GM10266 (cell line): ENCODE measurements at regions not wholly inside any gene's neighbourhood (a gene's known extent, or its start where the extent isn't known, plus 50 kb on each side); places are given as distances from the start of the nearest gene placed in this dataset.

Source experiments
- DNase-seq: peaks from one replicate; pipeline ENCODE4 v3.0.0; 2012; ENCODE audit errors: extremely low spot score
- TF ChIP-seq, protein P1 (sequence below): IDR thresholded peaks from 2 replicates; pipeline ENCODE4 v1.5.1; 2012; ENCODE audit warnings: mild to moderate bottlenecking, low read depth; ENCODE audit not compliant: control insufficient read depth, insufficient read depth; ENCODE audit errors: missing control alignments

DNA sequence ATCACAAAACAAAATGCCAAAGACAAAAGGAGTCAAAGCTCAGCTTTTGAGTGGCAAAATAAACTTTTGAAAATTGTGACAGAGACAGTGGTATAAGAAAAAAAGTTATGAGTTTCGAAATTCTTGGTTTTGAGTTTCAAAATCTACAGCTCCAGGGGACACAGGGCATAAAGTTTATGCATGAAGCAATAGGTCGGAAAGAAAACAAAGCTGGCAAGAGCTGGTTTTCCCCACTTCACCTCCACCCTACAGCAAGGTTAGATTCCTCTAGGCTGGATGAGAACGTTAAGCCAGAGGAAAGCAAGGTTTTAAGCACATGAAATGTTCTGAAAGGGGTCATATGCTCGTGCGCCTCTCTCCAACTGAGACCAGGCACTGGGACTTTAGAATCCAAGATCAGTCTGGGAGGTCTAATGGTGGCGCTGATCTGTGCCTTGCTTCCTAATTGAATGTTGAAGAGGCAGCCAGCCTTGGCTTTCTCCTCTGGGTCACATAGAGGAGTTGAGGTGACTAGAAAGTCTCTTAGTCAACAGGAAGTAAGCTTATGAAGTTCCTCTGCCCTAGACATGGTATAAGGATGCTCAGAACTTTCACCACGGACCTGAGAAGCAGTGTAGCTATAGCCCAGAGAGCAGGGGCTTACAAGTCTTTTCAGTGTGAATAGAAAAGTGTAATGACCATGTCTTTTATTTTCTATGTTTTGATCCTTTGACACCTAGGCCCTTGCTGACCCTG is 167.7 kb upstream of the DMAC1 start:
- DNase-seq, result no peak
- TF ChIP-seq, protein P1, sequence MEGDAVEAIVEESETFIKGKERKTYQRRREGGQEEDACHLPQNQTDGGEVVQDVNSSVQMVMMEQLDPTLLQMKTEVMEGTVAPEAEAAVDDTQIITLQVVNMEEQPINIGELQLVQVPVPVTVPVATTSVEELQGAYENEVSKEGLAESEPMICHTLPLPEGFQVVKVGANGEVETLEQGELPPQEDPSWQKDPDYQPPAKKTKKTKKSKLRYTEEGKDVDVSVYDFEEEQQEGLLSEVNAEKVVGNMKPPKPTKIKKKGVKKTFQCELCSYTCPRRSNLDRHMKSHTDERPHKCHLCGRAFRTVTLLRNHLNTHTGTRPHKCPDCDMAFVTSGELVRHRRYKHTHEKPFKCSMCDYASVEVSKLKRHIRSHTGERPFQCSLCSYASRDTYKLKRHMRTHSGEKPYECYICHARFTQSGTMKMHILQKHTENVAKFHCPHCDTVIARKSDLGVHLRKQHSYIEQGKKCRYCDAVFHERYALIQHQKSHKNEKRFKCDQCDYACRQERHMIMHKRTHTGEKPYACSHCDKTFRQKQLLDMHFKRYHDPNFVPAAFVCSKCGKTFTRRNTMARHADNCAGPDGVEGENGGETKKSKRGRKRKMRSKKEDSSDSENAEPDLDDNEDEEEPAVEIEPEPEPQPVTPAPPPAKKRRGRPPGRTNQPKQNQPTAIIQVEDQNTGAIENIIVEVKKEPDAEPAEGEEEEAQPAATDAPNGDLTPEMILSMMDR, result no peak

DNA sequence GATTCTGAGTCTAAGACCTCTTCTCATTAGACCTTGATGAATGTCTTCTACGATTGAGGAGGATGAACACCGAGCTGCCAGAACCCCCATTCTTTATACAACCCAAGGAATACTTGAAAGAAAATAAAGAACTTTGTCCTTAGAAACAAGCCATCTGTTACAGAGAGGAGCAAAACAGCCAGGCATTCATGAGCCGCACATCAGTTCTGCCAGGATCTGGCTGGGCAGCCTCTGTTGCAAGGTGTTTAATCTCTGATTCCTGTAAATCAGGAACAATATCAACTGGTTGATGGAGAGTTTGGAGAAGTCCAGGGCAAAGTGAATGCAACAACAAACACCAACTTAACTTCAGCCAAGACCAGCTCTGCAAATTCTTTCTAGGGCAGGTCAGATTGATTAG is 165.5 kb upstream of the DMAC1 start:
- TF ChIP-seq, protein P1, result no peak
- no peak for DNase-seq

GRCh38 chr9:7963026-7963425 is 163.4 kb upstream of the DMAC1 start:
- DNase-seq, result no peak
- TF ChIP-seq, protein P1, result no peak

DNA sequence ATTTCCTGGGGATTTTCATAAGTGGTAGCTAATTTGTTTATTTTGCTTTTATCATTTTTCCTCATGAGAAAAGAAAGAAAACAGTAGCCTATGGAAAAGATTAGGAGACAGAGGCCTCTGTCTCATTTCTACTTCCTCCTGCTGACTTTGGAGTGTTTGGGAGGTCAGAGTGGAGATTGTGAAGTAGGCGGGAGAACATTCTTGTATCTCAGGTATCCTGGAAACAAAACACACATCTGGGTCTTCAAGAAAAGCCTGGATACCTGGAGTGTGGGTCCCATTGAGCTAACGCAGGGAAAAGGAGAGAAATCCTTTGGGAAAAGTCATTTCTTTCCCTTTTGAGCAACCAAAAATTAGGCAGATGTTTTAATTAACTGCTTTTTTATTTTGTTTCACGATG is 161.5 kb upstream of the DMAC1 start:
- no peak for DNase-seq
- TF ChIP-seq, protein P1, result no peak

DNA sequence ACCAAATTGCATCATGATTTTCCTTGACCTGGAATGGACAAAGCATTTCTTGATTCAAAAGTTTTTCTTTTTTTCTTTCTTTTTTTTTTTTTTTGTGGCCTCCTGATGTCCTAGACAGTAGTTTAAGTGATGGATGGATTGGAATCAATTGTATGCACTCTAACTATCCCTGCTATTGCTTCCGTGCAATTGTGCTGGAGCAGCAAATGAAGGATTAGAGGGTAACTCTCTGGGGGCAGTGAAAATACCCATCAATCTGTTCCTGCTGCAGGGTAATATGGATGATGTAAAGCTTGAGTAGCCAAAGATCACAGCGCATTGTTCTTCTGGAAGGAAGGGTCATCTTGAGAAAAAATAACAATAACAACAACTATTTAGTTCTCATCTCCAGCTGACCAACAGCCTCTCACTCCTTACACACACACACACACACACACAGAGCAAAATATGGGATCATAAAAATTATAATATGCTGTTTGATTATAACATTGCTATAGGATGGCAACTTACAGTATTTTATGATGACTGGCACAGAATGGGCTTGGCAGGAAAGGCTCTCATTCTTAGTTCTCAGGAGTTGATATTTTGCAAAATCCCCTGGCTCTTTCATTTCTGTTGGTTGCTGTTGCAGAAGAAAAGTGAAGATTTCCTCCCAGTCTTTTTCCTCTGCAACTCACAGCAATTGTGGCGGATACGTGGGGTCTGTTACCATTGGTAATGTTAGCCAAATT is 160.9 kb upstream of the DMAC1 start:
- TF ChIP-seq, protein P1, result no peak
- DNase-seq, result no peak

DNA sequence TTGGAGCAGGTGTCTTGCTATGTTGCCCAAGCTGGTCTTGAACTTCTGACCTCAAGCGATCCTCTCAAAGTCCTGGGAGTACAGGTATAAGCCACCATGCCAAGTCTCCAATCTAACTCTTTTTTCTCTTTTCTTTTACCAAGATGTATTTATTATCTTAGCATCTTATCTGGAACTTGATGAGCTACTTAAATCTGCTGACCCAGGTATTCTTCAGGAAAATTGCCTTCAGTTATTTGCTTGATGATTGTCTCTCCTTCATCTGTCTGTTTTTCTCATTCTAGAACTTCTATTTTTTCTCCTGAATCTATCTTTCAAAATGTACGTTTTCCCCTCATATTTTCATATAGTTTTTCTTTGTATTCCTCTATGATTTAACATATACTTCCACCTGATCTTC is 158.2 kb upstream of the DMAC1 start:
- no peak for DNase-seq
- TF ChIP-seq, protein P1, result no peak

DNA sequence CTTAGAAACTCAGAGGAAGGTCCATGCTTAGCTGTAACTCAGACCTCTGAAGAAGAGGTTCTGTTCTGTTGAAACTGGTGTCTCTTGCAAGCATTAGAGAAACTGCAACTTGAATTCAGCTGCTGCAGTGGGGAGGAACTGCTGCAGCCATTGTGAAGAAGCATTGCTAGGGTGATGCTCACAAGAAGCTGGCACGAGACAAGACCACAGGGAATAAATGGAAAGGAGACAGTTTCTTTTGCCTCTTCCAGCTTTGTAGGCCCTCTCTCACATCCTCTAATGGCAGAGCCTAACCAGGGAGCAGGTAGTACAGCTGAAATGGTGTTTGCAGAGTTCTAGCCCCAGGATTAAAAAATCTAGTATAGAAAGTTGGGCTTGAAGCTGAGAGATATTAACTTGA is 148.0 kb upstream of the DMAC1 start:
- TF ChIP-seq, protein P1, result no peak
- DNase-seq, result no peak
